ENCODE measurements at regions not wholly inside any gene's neighbourhood (a gene's known extent, or its start where the extent isn't known, plus 50 kb on each side); places are given as distances from the start of the nearest gene placed in this dataset.

DNA sequence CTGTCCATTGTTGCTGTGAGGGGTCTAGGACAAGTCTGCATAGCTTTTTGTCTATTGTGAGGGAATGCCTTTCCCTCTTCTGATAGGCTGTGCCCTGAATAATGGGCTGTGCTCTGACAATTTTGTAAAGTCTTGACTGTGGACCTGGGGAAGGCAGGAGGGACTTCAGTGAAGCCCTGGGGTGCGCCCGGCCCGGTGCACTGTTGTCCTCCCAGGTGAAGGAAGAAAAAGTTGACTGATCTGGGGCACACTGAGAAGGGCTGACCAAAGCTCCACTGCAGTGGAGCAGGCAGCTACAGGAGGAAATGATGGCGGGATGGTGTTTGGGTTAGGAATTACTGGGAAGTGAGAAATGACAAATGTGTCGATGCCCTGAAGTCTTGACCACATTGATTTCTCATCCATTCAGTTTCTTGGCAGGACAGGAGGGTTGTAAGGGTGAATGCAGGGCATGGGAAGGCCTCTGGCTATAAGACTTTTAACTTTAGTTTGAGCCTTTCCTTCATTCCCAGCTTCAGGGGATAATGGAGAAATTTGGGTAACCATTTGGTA is 224.0 kb upstream of the CST7 start:
- TF ChIP-seq, protein P1, sequence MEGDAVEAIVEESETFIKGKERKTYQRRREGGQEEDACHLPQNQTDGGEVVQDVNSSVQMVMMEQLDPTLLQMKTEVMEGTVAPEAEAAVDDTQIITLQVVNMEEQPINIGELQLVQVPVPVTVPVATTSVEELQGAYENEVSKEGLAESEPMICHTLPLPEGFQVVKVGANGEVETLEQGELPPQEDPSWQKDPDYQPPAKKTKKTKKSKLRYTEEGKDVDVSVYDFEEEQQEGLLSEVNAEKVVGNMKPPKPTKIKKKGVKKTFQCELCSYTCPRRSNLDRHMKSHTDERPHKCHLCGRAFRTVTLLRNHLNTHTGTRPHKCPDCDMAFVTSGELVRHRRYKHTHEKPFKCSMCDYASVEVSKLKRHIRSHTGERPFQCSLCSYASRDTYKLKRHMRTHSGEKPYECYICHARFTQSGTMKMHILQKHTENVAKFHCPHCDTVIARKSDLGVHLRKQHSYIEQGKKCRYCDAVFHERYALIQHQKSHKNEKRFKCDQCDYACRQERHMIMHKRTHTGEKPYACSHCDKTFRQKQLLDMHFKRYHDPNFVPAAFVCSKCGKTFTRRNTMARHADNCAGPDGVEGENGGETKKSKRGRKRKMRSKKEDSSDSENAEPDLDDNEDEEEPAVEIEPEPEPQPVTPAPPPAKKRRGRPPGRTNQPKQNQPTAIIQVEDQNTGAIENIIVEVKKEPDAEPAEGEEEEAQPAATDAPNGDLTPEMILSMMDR (IDR thresholded peaks at IDR 0.05): no peak
- TF ChIP-seq POLR2A (IDR thresholded peaks at IDR 0.05) (no peak), EP300 (IDR thresholded peaks at IDR 0.05) (no peak)

All from ovary (tissue), 3 donors.